Loucy (cell line): ENCODE measurements at regions not wholly inside any gene's neighbourhood (a gene's known extent, or its start where the extent isn't known, plus 50 kb on each side); places are given as distances from the start of the nearest gene placed in this dataset.

Experiments
- H2AFZ ChIP-seq: fragments of 200-600 bp; sonication (generic); 2 replicates; pipeline ENCODE4 v1.6.0; 2016; ENCODE audit warnings: antibody characterized with exemption, mild to moderate bottlenecking, low read length, moderate library complexity
- H3F3A ChIP-seq: fragments of 200-600 bp; 2 replicates; pipeline ENCODE4 v1.6.0; 2016; ENCODE audit warnings: antibody characterized with exemption, low read depth, mild to moderate bottlenecking
- H3K27me3 ChIP-seq: fragments of 200-600 bp; sonication (generic); 2 replicates; pipeline ENCODE4 v1.6.1; 2014; ENCODE audit warnings: low read length, mild to moderate bottlenecking; ENCODE audit not compliant: insufficient read depth, poor library complexity, severe bottlenecking
- H3K36me3 ChIP-seq: fragments of 200-600 bp; sonication (generic); 2 replicates; pipeline ENCODE4 v1.6.1; 2016; ENCODE audit warnings: low read length; ENCODE audit not compliant: insufficient read depth
- H3K4me1 ChIP-seq: fragments of 200-600 bp; sonication (generic); 2 replicates; pipeline ENCODE4 v1.5.1; 2014; ENCODE audit warnings: low read length, mild to moderate bottlenecking; ENCODE audit not compliant: insufficient read depth, poor library complexity, severe bottlenecking
- H3K4me2 ChIP-seq: fragments of 200-600 bp; sonication (generic); 2 replicates; pipeline ENCODE4 v1.6.0; 2014; ENCODE audit warnings: antibody characterized with exemption, low read length, low read depth, mild to moderate bottlenecking; ENCODE audit not compliant: poor library complexity, severe bottlenecking
- H3K4me3 ChIP-seq: fragments of 200-600 bp; sonication (generic); 2 replicates; pipeline ENCODE4 v1.5.1; 2014; ENCODE audit warnings: low read length, mild to moderate bottlenecking, mixed read lengths; ENCODE audit not compliant: poor library complexity, severe bottlenecking
- H3K79me2 ChIP-seq: fragments of 200-600 bp; sonication (generic); 2 replicates; pipeline ENCODE4 v1.6.1; 2014; ENCODE audit warnings: low read length; ENCODE audit not compliant: insufficient read depth
- H3K9ac ChIP-seq: fragments of 200-600 bp; sonication (generic); 2 replicates; pipeline ENCODE4 v1.6.0; 2014; ENCODE audit warnings: mild to moderate bottlenecking, low read depth, low read length, moderate library complexity; ENCODE audit not compliant: poor library complexity, severe bottlenecking
- H3K9me2 ChIP-seq: fragments of 200-600 bp; sonication (generic); replicated peaks from 2 replicates; pipeline ENCODE4 v1.6.1; 2016; ENCODE audit warnings: low read depth, low read length, mixed read lengths
- H3K9me3 ChIP-seq: fragments of 200-600 bp; sonication (generic); 2 replicates; pipeline ENCODE4 v1.6.1; 2014; ENCODE audit warnings: mild to moderate bottlenecking, antibody characterized with exemption, low read length, low read depth; ENCODE audit not compliant: insufficient read depth
- H4K20me1 ChIP-seq: fragments of 200-600 bp; sonication (generic); 2 replicates; pipeline ENCODE4 v1.6.0; 2014; ENCODE audit warnings: antibody characterized with exemption, low read length, mild to moderate bottlenecking; ENCODE audit not compliant: insufficient read depth, poor library complexity, severe bottlenecking
- EZH2phosphoT487 ChIP-seq: fragments of 200-600 bp; IDR thresholded peaks from 2 replicates; pipeline ENCODE4 v1.6.1; 2018; ENCODE audit warnings: antibody characterized with exemption, mild to moderate bottlenecking, moderate library complexity, borderline replicate concordance
- TF ChIP-seq, protein P1 (sequence below): fragments of 200-600 bp; sonication (generic); conservative IDR thresholded peaks from 2 replicates; pipeline ENCODE4 v1.5.1; 2014; ENCODE audit warnings: mild to moderate bottlenecking, antibody characterized with exemption, low read length

DNA sequence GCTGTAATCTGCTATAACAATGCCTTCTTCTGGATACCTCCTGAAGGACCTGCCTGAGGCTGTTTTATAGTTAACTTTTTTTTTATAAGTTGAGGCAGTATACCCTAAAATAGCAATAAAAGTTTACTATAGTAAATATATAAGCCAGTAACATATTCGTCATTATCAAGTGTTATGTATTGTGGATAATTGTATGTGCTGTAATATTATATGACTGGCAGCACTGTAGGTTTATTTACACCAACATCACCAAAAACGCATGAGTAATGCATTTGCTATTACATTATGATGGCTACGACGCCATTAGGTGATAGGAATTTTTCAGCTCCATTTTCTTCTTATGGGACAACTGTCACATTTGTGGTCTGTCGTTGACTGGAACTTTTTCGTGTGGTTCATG is 237.2 kb upstream of the PITX2 start:
- Histone ChIP-seq H3K4me2 (no peak overlapping the region), H3K4me3 (no peak overlapping the region), H3K9me2 (no peaks in the 10 kb centered on the region), H3K9me3 (no peaks in the 10 kb centered on the region), H3K4me1 (no peaks in the 10 kb centered on the region), H3K79me2 (no peaks in the 10 kb centered on the region), H4K20me1 (no peaks in the 10 kb centered on the region), H3K9ac (no peak overlapping the region), H3K27me3 (no peaks in the 10 kb centered on the region), H3K36me3 (no peaks in the 10 kb centered on the region), H3F3A (no peaks in the 10 kb centered on the region), H2AFZ (no peak overlapping the region)
- TF ChIP-seq, protein P1, sequence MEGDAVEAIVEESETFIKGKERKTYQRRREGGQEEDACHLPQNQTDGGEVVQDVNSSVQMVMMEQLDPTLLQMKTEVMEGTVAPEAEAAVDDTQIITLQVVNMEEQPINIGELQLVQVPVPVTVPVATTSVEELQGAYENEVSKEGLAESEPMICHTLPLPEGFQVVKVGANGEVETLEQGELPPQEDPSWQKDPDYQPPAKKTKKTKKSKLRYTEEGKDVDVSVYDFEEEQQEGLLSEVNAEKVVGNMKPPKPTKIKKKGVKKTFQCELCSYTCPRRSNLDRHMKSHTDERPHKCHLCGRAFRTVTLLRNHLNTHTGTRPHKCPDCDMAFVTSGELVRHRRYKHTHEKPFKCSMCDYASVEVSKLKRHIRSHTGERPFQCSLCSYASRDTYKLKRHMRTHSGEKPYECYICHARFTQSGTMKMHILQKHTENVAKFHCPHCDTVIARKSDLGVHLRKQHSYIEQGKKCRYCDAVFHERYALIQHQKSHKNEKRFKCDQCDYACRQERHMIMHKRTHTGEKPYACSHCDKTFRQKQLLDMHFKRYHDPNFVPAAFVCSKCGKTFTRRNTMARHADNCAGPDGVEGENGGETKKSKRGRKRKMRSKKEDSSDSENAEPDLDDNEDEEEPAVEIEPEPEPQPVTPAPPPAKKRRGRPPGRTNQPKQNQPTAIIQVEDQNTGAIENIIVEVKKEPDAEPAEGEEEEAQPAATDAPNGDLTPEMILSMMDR: no peak
- no peak for TF ChIP-seq EZH2phosphoT487

DNA sequence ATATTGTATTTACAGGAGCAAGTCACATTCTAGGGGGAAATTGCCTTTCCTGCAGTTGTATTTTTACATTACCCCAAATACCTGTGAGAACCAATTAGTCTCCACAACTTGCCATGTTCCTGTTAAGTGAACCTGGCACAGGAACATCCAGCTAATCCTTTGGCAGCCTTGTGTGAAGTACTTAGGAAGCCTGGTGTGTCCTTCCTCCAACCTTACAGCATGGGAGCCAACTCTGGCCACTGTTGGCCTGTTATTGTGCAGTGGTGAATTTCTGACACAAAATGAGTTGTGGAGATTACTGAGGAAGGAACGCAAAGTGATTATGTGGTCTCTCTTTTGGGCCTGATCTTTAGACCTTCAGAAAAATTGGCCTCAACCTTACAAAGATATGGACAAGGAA is 238.0 kb upstream of the PITX2 start:
- Histone ChIP-seq H3K9me3 (no peaks in the 10 kb centered on the region), H3K4me1 (no peaks in the 10 kb centered on the region), H3K9me2 (no peaks in the 10 kb centered on the region), H3K9ac (no peak overlapping the region), H3K4me2 (no peak overlapping the region), H3K4me3 (no peak overlapping the region), H3K79me2 (no peaks in the 10 kb centered on the region), H2AFZ (no peak overlapping the region), H4K20me1 (no peaks in the 10 kb centered on the region), H3F3A (no peaks in the 10 kb centered on the region), H3K27me3 (no peaks in the 10 kb centered on the region), H3K36me3 (no peaks in the 10 kb centered on the region)
- TF ChIP-seq EZH2phosphoT487: no peak
- TF ChIP-seq, protein P1: no peak

DNA sequence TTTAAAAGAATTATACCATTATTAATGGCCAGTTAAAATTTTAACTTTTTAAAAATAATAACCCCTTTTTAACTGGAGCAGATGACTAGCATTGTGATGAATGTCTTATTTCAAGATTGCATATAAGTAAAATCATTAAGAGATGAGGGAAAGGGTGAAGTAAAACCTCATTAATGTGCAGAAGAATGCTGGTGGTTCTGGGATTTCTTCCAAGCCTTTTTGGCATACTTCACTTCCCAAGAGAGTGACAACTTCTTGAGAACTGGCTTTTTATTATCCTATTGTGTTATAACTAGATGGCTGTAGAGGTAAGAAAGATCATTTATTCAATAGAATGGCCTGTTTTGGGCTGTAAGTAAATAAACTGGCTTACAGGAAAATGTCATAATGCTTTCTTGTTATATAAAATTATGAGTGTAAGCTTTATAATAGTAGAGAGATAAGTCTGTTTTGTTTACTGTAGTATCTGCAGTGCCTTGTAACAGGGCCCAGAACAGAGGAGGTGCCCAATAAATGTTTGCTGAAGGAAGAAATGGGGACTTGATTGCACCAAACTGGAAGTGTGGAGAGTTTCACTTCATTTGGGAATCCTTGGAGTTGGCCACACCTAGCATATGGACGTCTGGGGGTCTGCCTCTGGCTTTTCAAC is 242.9 kb upstream of the PITX2 start:
- TF ChIP-seq, protein P1: no peak
- no peak for TF ChIP-seq EZH2phosphoT487
- H3K27me3 ChIP-seq: no peaks in the 10 kb centered on the region
- no peaks in the 10 kb centered on the region for H3K36me3 ChIP-seq

More for the DNA sequence above, 242.9 kb upstream of the PITX2 start:
- H3K79me2 ChIP-seq: no peaks in the 10 kb centered on the region
- no peaks in the 10 kb centered on the region for H3K9me2 ChIP-seq
- H3K9me3 ChIP-seq: no peaks in the 10 kb centered on the region
- H4K20me1 ChIP-seq: no peaks in the 10 kb centered on the region
- H3K4me2 ChIP-seq: no peak overlapping the region
- no peak overlapping the region for H3K4me3 ChIP-seq
- no peaks in the 10 kb centered on the region for H3F3A ChIP-seq
- no peaks in the 10 kb centered on the region for H3K4me1 ChIP-seq
- H2AFZ ChIP-seq: no peak overlapping the region
- no peak overlapping the region for H3K9ac ChIP-seq
